ENCODE measurements at regions not wholly inside any gene's neighbourhood (a gene's known extent, or its start where the extent isn't known, plus 50 kb on each side); places are given as distances from the start of the nearest gene placed in this dataset.

- H3K36me3 ChIP-seq (ENCODE audit: control insufficient read depth in 2 of 2, insufficient read depth in 1 of 2, low read length in 2 of 2) = no peaks in the 10 kb centered on the region
- TF ChIP-seq ZBTB26 (tag by site-specific recombination; optimal IDR thresholded peaks at IDR 0.05) = no peak
- no peak for TF ChIP-seq FEZF1 (tag by site-specific recombination; IDR thresholded peaks at IDR 0.05)
- TF ChIP-seq ZNF175 (tag by site-specific recombination; IDR thresholded peaks at IDR 0.05) = no peak
- TF ChIP-seq ZFP69B (tag by site-specific recombination; IDR thresholded peaks at IDR 0.05) = no peak
- no peak for TF ChIP-seq PRDM6 (tag by site-specific recombination; IDR thresholded peaks at IDR 0.05)
- TF ChIP-seq RBAK (tag by site-specific recombination; IDR thresholded peaks at IDR 0.05) = no peak
- TF ChIP-seq CTCF (tag by site-specific recombination; IDR thresholded peaks at IDR 0.05) = no peak
- no peak for TF ChIP-seq SP2 (tag by site-specific recombination; IDR thresholded peaks at IDR 0.05)
- no peak for TF ChIP-seq ZNF132 (tag by site-specific recombination; IDR thresholded peaks at IDR 0.05; ENCODE audit: borderline replicate concordance)
- TF ChIP-seq KLF7 (tag by site-specific recombination; IDR thresholded peaks at IDR 0.05; ENCODE audit: borderline replicate concordance) = no peak
- no peak for TF ChIP-seq TCF7L2 (IDR thresholded peaks at IDR 0.05; ENCODE audit: borderline replicate concordance, low read depth, low read length)
- TF ChIP-seq ZNF560 (tag by site-specific recombination; IDR thresholded peaks at IDR 0.05; ENCODE audit: borderline replicate concordance) = no peak
- no peaks in the 10 kb centered on the region for H3K9me3 ChIP-seq (ENCODE audit: control insufficient read depth, insufficient read depth, low read depth, low read length)
- H3K27ac ChIP-seq (ENCODE audit: extremely low read depth, low read depth, low read length) = no peak overlapping the region
- ChIA-PET CTCF (no interaction called here), POLR2A (no interaction called here)
- no peaks in the 10 kb centered on the region for H3K4me1 ChIP-seq (ENCODE audit: control insufficient read depth, insufficient read depth, low read length)
- no peak overlapping the region for H3K4me3 ChIP-seq (ENCODE audit: low read depth, low read length)
Observed at GRCh38 chr16:87027056-87027616, 290.1 kb downstream of the C16orf95 start.

GRCh38 chr16:87028481-87029320 is 288.5 kb downstream of the C16orf95 start:
- Histone ChIP-seq H3K36me3 (ENCODE audit: control insufficient read depth in 2 of 2, insufficient read depth in 1 of 2, low read length in 2 of 2) (no peaks in the 10 kb centered on the region), H3K4me1 (ENCODE audit: control insufficient read depth, insufficient read depth, low read length) (no peaks in the 10 kb centered on the region), H3K27ac (ENCODE audit: extremely low read depth, low read depth, low read length) (no peak overlapping the region), H3K9me3 (ENCODE audit: control insufficient read depth, insufficient read depth, low read depth, low read length) (no peaks in the 10 kb centered on the region), H3K4me3 (ENCODE audit: low read depth, low read length) (no peak overlapping the region)
- POLR2A ChIA-PET = no interaction called here
- CTCF ChIA-PET = interaction anchor here (0.6 to 1.0 kb wide), 3 partner anchors 11 to 160 kb away, joined by 3 read pairs; no protein-coding TSS in a partner anchor
- TF ChIP-seq ZNF610 (tag by site-specific recombination; IDR thresholded peaks at IDR 0.05; ENCODE audit: borderline replicate concordance) (no peak), ZNF146 (tag by site-specific recombination; IDR thresholded peaks at IDR 0.05) (no peak), ZNF23 (tag by site-specific recombination; IDR thresholded peaks at IDR 0.05; ENCODE audit: borderline replicate concordance) (no peak), ZNF560 (tag by site-specific recombination; IDR thresholded peaks at IDR 0.05; ENCODE audit: borderline replicate concordance) (no peak), ZNF768 (tag by site-specific recombination; IDR thresholded peaks at IDR 0.05) (no peak), ZNF596 (tag by site-specific recombination; IDR thresholded peaks at IDR 0.05) (no peak), BCL6B (tag by site-specific recombination; IDR thresholded peaks at IDR 0.05) (no peak), GLI2 (tag by site-specific recombination; IDR thresholded peaks at IDR 0.05; ENCODE audit: borderline replicate concordance, low read depth) (no peak), ZNF677 (tag by site-specific recombination; IDR thresholded peaks at IDR 0.05) (no peak), ZNF544 (tag by site-specific recombination; IDR thresholded peaks at IDR 0.05) (no peak), ZNF302 (tag by site-specific recombination; IDR thresholded peaks at IDR 0.05; ENCODE audit: low read depth) (no peak), ZSCAN30 (tag by site-specific recombination; IDR thresholded peaks at IDR 0.05) (no peak), PRDM10 (tag by site-specific recombination; IDR thresholded peaks at IDR 0.05) (no peak)
